SK-N-SH (cell line): ENCODE measurements at regions not wholly inside any gene's neighbourhood (a gene's known extent, or its start where the extent isn't known, plus 50 kb on each side); places are given as distances from the start of the nearest gene placed in this dataset.

Experiments used
- CTCF ChIA-PET: fragments of 300-600, 350-600 bp; formaldehyde crosslinking; extraction: SDS; loops from one replicate; lab custom pipeline; 2021; lab: Yijun Ruan, JAX
- POLR2A ChIA-PET: fragments of 350-600 bp; sonication (Branson Sonifier 250); formaldehyde crosslinking; extraction: SDS; loops from one replicate; lab custom pipeline; 2020; ENCODE audit warnings: antibody characterized with exemption, inconsistent platforms; lab: Yijun Ruan, JAX
- DNase-seq: peaks from one replicate; pipeline ENCODE4 v3.0.0; 2012
- H2AFZ ChIP-seq: fragments of 200-600 bp; sonication (generic); 2 replicates; pipeline ENCODE4 v1.8.1; 2016; ENCODE audit warnings: antibody characterized with exemption, mild to moderate bottlenecking, low read depth
- H3F3A ChIP-seq: fragments of 200-600 bp; sonication (generic); replicated peaks from 2 replicates; pipeline ENCODE3; 2016; ENCODE audit warnings: antibody characterized with exemption, mild to moderate bottlenecking; ENCODE audit not compliant: insufficient read depth
- H3K27ac ChIP-seq, 2 experiments: fragments of 200-500 bp in 1 of 2; fragments of 200-600 bp in 1 of 2; sonication (Bioruptor generic) in 1 of 2; sonication (generic), shearing (Covaris generic) in 1 of 2; 2 replicates each; pipeline versions ENCODE4 v1.5.1 to v1.6.1; 2014 to 2016; ENCODE audit warnings: low read depth in 2 of 2, inconsistent platforms in 1 of 2, low read length in 1 of 2, mild to moderate bottlenecking in 1 of 2, mixed read lengths in 1 of 2
- H3K27me3 ChIP-seq: fragments of 200-600 bp; sonication (generic), shearing (Covaris generic); 2 replicates; pipeline ENCODE4 v1.6.1; 2016; ENCODE audit warnings: mixed run types; ENCODE audit not compliant: insufficient read depth
- H3K36me3 ChIP-seq, 2 experiments: fragments of 200-500 bp in 1 of 2; fragments of 200-600 bp in 1 of 2; sonication (Bioruptor generic) in 1 of 2; sonication (generic) in 1 of 2; replicated peaks in 1 of 2; 2 replicates each; pipeline versions ENCODE3 to v1.5.1; 2014 to 2016; ENCODE audit warnings: low read length in 1 of 2, mild to moderate bottlenecking in 1 of 2; ENCODE audit not compliant: insufficient read depth in 2 of 2, control insufficient read depth in 1 of 2
- H3K4me1 ChIP-seq, 2 experiments: fragments of 200-500 bp in 1 of 2; fragments of 200-600 bp in 1 of 2; sonication (Bioruptor generic) in 1 of 2; sonication (generic), shearing (Covaris generic) in 1 of 2; 2 replicates each; pipeline versions ENCODE4 v1.5.1 to v1.6.1; 2014 to 2016; ENCODE audit warnings: low read depth in 1 of 2, low read length in 1 of 2, mixed run types in 1 of 2; ENCODE audit not compliant: insufficient read depth in 2 of 2, control insufficient read depth in 1 of 2
- H3K4me2 ChIP-seq: fragments of 200-600 bp; sonication (generic), shearing (Covaris generic); 2 replicates; pipeline ENCODE4 v1.6.1; 2017; ENCODE audit warnings: mixed run types
- H3K4me3 ChIP-seq, 2 experiments: fragments of 200-500 bp in 1 of 2; fragments of 200-600 bp in 1 of 2; sonication (Bioruptor generic) in 1 of 2; sonication (generic), shearing (Covaris generic) in 1 of 2; 2 replicates each; pipeline versions ENCODE4 v1.5.1 to v1.8.1; 2014 to 2016; ENCODE audit warnings: low read depth in 2 of 2, inconsistent platforms in 1 of 2, low read length in 1 of 2, mild to moderate bottlenecking in 1 of 2, mixed read lengths in 1 of 2, moderate library complexity in 1 of 2
- H3K79me2 ChIP-seq: fragments of 200-600 bp; sonication (generic); 2 replicates; pipeline ENCODE4 v1.8.1; 2017; ENCODE audit warnings: mild to moderate bottlenecking; ENCODE audit not compliant: insufficient read depth
- H3K9ac ChIP-seq: fragments of 200-600 bp; sonication (generic); 2 replicates; pipeline ENCODE4 v1.6.1; 2017; ENCODE audit warnings: mixed run types
- H3K9me2 ChIP-seq: fragments of 200-600 bp; sonication (generic); 2 replicates; pipeline ENCODE4 v1.6.1; 2017; ENCODE audit warnings: mixed run types
- H3K9me3 ChIP-seq: fragments of 200-600 bp; sonication (generic); 2 replicates; pipeline ENCODE4 v1.6.1; 2017; ENCODE audit warnings: mixed run types, mild to moderate bottlenecking, moderate library complexity
- H4K20me1 ChIP-seq: fragments of 200-600 bp; sonication (generic); 2 replicates; pipeline ENCODE4 v1.6.1; 2017; ENCODE audit warnings: mild to moderate bottlenecking, mixed run types; ENCODE audit not compliant: insufficient read depth
- EP300 ChIP-seq, 2 experiments: IDR thresholded peaks; 2 replicates each; pipeline versions ENCODE4 v1.4.0 to v1.6.1; 2012; ENCODE audit warnings: borderline replicate concordance in 1 of 2, low read depth in 1 of 2, low read length in 1 of 2
- FOXJ3 ChIP-seq: sonication (generic); formaldehyde crosslinking; IDR thresholded peaks from 2 replicates; pipeline ENCODE4 v1.5.1; 2020; ENCODE audit warnings: mild to moderate bottlenecking, missing genetic modification reagents
- FOXM1 ChIP-seq: IDR thresholded peaks from 2 replicates; pipeline ENCODE4 v1.4.0; 2012; ENCODE audit warnings: low read depth, mild to moderate bottlenecking
- GABPA ChIP-seq: IDR thresholded peaks from 2 replicates; pipeline ENCODE4 v1.4.0; 2012; ENCODE audit warnings: low read depth, mild to moderate bottlenecking
- GATA2 ChIP-seq: sonication (generic); formaldehyde crosslinking; IDR thresholded peaks from 2 replicates; pipeline ENCODE4 v1.5.0; 2020; ENCODE audit warnings: mild to moderate bottlenecking, missing genetic modification reagents
- MXI1 ChIP-seq: IDR thresholded peaks from 2 replicates; pipeline ENCODE4 v1.6.1; 2012; ENCODE audit warnings: mild to moderate bottlenecking, low read depth, low read length, improper control_type of control experiment
- PBX3 ChIP-seq: IDR thresholded peaks from 2 replicates; pipeline ENCODE4; 2012
- POLR2AphosphoS5 ChIP-seq: IDR thresholded peaks from 2 replicates; pipeline ENCODE4 v1.6.1; 2012; ENCODE audit warnings: low read depth, low read length
- RAD21 ChIP-seq: IDR thresholded peaks from 2 replicates; pipeline ENCODE4 v1.6.1; 2012; ENCODE audit warnings: mild to moderate bottlenecking, low read length
- RXRA ChIP-seq: IDR thresholded peaks from 2 replicates; pipeline ENCODE4 v1.4.0; 2012; ENCODE audit warnings: low read depth, mild to moderate bottlenecking, borderline replicate concordance
- TAF1 ChIP-seq: IDR thresholded peaks from 2 replicates; pipeline ENCODE4 v1.6.1; 2012; ENCODE audit warnings: low read depth, mild to moderate bottlenecking, low read length, moderate library complexity, borderline replicate concordance
- WGBS: methylation state at CpG from one replicate; pipeline ENCODE4 v1.1.6; 2017; ENCODE audit warnings: low lambda C conversion rate; 5-methylcytosine and 5-hydroxymethylcytosine counted together
- TF ChIP-seq, protein P1 (sequence below): fragments of 150-350 bp; IDR thresholded peaks from 2 replicates; pipeline ENCODE4 v1.6.1; 2016; ENCODE audit warnings: mild to moderate bottlenecking, low read depth, low read length

GRCh38 chr20:62569615-62570014 is 72.7 kb upstream of the SLCO4A1 start:
- DNase-seq = no peak
- Histone ChIP-seq H3K4me3 (no peak overlapping the region), H3K9me2 (no peaks in the 10 kb centered on the region), H2AFZ (no peak overlapping the region), H3K36me3 (no peaks in the 10 kb centered on the region), H3F3A (no peaks in the 10 kb centered on the region), H3K27me3 (peaks cover 8% of the 10 kb centered on the region; the same call in 1 of the 2 replicates), H4K20me1 (no peaks in the 10 kb centered on the region), H3K4me1 (no peaks in the 10 kb centered on the region), H3K27ac (no peak overlapping the region), H3K9me3 (no peaks in the 10 kb centered on the region), H3K79me2 (no peaks in the 10 kb centered on the region), H3K4me2 (no peak overlapping the region), H3K9ac (no peak overlapping the region)
- ChIA-PET CTCF (interaction anchor here (1.7 kb wide), 1 partner anchor 70 kb away, joined by 5 read pairs; no protein-coding TSS in a partner anchor), POLR2A (no interaction called here)
- TF ChIP-seq POLR2AphosphoS5 (no peak), PBX3 (no peak), RXRA (no peak), FOXJ3 (CRISPR knock-in tag) (no peak), RAD21 (no peak), EP300 (IDR thresholded peaks at IDR 0.05; ENCODE audit: borderline replicate concordance in 1 of 2, low read depth in 1 of 2, low read length in 1 of 2) (no peak), TAF1 (no peak), GABPA (no peak)
- TF ChIP-seq, protein P1, sequence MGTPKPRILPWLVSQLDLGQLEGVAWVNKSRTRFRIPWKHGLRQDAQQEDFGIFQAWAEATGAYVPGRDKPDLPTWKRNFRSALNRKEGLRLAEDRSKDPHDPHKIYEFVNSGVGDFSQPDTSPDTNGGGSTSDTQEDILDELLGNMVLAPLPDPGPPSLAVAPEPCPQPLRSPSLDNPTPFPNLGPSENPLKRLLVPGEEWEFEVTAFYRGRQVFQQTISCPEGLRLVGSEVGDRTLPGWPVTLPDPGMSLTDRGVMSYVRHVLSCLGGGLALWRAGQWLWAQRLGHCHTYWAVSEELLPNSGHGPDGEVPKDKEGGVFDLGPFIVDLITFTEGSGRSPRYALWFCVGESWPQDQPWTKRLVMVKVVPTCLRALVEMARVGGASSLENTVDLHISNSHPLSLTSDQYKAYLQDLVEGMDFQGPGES = no peak
- WGBS = 81% methylated on average over 10 of the region's 19 CpGs

GRCh38 chr20:62570403-62570802 is 71.9 kb upstream of the SLCO4A1 start:
- H3K36me3 ChIP-seq = no peaks in the 10 kb centered on the region

More at GRCh38 chr20:62570403-62570802, 71.9 kb upstream of the SLCO4A1 start:
- H2AFZ ChIP-seq = no peak overlapping the region
- CTCF ChIA-PET = interaction anchor here (1.4 kb wide), 1 partner anchor 71 kb away, joined by 4 read pairs; no protein-coding TSS in a partner anchor
- no peak for TF ChIP-seq GATA2 (CRISPR knock-in tag)
- no peak for TF ChIP-seq FOXM1
- TF ChIP-seq MXI1 = no peak
- TF ChIP-seq, all 33 proteins: peak for 0
- Histone ChIP-seq H3K9me2 (no peaks in the 10 kb centered on the region), H3K4me3 (no peak overlapping the region), H3K4me2 (no peak overlapping the region), H3K27me3 (peaks cover 8% of the 10 kb centered on the region), H4K20me1 (no peaks in the 10 kb centered on the region), H3K27ac (no peak overlapping the region), H3K79me2 (no peaks in the 10 kb centered on the region), H3K4me1 (no peaks in the 10 kb centered on the region), H3K9ac (no peak overlapping the region), H3K9me3 (no peaks in the 10 kb centered on the region), H3F3A (no peaks in the 10 kb centered on the region)
- DNase-seq = no peak
- POLR2A ChIA-PET = no interaction called here
- 72% methylated on average over 5 of the region's 5 CpGs for WGBS
